ENCODE measurements at regions not wholly inside any gene's neighbourhood (a gene's known extent, or its start where the extent isn't known, plus 50 kb on each side); places are given as distances from the start of the nearest gene placed in this dataset.
A peak's percentile ranks its signal among the peaks of the same experiment; 100 is the strongest.
"Not testable (repeated sequence)": the region's sequence is repeated elsewhere in the genome, so short reads cannot be mapped to it uniquely, and the experiment has no call there.

DNA sequence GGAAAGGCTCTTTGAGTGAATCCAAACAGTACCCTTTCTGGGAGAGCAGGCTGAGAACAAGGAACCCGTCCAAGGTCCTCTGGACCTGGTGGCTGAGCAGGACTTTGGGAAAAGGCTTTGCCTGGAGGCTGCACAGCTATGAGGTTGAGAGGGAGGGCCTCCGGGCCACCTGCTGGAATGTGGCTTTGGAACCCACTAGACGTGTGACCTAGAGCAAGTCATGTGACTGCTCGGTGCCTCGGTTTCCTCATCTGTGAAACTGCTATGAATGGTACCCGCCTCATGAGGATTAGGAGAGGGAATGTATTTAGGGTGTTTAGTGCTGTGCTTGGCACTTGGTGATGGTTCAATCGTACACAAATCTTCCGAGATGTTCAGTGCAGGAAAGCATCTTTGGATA, 50.4 kb downstream of the HAPSTR1 start:
- no peak for DNase-seq

DNA sequence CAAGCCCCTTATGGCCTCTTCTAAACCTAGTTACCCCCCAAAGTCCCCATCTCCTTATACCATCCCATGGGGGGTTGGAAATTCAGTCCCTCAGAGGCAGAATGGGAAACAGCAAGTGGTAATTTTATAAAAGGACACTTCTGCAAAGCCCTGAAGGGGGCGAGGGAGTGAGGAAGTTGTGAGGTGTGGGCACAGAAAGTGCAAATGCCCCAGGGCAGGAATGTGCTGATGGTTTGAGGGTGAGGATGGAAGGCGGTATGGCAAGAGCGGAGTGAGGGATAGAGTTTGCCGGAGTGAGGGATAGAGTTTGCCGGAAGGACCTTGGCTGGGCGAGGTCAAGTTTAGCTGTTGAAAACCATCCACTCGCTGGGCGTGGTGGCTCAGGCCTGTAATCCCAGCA, 52.7 kb downstream of the HAPSTR1 start:
- no peak for DNase-seq

DNA sequence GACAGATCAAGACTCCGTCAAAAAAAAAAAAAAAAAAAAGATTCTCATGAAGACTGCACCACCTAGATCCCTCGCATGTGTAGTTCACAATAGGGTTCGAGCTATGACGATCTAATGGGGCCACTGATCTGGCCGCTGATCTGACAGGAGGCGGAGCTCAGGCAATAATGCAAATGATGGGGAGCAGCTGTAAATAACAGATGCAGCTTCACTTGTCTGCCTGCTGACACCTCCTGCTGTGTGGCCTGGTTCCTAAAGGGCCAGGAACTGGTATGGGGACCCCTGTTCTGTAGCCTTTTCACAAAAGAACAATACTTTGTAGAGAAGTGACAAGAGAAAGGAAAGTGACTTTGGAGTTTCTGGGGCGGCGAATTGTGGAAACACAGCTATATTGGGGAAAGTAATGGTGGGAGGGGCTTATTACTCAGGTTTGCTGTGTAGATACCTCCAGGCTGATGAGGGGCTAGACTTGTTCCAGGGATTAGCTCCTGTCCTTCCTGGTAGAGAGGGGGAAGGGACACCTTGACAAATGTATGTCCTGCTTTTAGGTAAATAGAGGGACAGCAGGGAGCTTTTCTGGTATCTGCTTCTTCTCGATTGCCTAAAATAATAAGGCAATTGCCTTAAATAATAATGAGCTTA, 57.1 kb downstream of the HAPSTR1 start:
- DNase-seq, result no peak

DNA sequence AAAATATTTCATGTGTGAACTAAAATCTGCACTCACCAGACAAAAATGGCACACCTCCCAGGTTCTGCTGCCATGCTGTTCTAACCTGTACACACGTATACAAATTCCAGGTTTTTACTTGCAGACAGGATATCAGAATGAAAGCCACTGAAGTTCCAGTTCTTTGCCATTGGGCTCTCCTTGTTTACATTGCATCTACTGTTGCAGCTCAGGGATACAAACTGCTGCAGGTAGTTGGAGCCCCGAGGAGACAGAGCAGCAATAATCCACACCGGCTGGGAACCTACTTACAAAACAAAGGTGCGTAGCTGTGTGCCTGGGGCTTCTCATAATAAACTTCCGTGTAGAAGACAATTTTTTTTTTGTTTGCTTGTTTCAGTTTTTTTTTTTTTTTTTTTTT, 59.6 kb downstream of the HAPSTR1 start:
- DNase-seq, result no peak

DNA sequence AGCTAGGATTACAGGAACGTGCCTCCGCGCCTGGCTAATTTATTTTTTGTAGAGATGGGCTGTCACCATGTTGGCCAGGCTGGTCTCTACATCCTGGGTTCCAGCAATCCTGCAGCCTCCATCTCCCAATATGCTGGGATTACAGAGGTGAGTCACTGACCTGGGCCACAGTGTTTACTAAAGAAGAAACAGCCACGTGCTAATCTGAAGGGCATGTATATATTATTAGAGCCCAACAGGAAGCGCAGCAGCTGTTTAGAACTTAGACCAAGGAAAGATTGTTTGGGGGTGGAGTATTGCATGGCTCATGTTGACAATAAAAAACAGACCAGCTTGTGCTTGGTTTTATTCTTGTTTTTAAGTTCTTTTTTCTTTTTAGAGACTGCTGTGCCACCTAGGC, 60.2 kb downstream of the HAPSTR1 start:
- DNase-seq, result no peak

DNA sequence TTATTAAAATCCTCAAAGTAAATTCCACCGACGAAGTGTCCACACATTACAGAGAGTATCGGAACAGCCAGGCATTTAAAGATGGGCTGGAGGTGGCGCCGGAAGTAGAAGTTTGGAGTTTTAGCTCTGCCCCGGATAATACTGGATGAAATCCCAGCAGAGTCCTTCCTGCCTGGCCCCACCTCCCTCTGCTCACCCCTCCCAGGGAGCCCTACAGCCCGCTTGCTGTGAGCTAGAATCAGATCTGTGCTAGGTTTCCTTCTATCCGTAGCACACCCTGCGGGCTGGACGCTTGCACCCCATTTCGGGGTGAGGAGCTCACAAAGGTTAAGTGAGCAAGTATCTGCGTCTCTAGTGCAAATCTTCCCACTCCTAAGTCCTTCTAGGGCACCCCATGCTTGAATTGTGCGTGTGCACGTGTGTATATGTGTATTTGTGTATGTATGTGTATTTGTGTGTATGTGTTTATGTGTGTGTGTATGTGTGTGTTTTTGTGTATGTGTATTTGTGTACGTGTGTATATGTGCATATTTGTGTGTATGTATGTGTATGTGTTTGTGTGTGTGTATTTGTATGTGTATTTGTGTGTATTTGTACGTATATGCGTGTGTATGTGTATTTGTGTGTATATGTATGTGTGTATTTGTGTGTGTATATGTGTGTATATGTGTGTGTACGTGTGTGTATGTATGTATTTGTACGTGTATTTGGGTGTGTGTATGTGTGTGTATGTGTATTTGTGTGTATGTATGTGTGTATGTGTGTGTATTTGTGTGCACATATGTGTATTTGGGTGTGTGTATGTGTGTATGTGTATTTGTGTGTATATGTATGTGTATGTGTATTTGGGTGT, 61.4 kb downstream of the HAPSTR1 start:
- DNase-seq, result no peak

DNA sequence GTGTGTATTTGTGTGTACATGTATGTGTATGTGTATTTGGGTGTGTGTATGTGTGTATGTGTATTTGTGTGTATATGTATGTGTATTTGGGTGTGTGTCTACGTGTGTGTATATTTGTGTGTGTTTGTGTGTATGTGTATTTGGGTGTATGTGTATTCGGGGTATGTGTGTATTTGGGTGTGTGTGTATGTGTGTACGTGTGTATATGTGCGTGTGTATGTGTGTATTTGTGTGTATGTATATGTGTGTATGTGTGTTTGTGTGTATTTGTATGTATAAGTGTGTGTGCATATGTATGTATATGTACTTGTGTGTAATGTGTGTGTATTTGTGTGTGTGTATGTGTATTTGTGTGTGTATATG, 62.0 kb downstream of the HAPSTR1 start:
- no peak for DNase-seq

DNA sequence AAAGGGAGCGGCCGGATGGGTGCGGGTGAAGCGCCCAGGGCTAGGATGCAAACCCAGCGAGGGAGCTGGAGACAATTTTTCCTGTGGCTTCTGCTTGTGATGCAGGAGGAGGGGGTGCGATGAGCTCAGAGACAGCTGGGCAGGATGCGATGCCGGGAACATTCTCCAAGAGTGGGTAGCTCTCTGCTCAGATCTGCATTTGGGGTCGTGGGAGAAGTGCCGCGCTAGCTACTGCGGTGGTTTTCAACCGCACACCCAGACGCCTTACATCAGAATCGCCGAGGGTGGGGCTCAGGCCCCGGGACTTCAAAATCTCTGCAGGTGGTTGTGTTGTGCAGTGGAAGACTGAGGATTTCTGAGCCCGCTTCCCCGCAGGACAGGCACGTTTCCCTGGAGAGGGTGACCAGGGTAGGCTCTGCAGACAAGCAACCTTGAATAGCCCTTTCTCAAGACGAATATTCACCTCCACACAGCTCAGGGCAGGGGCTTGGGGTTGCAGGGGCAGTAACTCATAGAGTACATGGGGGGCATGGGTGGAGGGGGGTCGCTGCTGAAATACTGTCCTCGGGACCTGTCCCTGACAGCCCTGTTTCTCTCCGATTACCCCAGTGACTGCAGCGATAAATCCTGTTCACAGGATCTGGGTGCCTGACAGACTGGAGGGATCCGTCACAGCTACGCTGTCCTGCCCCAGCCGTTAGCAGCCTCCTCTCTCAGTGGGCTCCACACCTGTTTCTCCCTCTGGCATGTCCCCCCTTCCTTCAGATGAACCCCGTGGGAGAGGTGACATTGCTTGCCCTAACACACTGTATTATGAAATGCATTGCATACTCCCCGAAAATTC, 63.3 kb downstream of the HAPSTR1 start:
- no peak for DNase-seq

DNA sequence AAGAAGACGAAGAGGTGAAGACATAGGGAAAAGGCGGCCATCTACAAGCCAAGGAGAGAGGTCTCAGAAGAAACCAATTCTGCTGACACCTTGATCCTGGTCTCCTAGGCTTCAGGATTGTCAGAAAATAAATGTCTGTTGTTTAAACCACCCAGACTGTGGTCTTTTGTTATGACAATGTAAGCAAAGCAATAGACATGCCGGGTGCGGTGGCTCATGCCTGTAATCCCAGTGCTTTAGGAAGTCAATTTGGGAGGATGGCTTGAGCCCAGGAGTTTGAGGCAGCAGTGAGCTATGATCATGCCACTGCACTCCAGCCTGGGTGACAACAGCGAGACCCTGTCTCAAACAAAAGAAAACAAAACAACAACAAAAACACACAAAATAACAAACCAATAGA, 64.4 kb downstream of the HAPSTR1 start:
- no peak for DNase-seq

DNA sequence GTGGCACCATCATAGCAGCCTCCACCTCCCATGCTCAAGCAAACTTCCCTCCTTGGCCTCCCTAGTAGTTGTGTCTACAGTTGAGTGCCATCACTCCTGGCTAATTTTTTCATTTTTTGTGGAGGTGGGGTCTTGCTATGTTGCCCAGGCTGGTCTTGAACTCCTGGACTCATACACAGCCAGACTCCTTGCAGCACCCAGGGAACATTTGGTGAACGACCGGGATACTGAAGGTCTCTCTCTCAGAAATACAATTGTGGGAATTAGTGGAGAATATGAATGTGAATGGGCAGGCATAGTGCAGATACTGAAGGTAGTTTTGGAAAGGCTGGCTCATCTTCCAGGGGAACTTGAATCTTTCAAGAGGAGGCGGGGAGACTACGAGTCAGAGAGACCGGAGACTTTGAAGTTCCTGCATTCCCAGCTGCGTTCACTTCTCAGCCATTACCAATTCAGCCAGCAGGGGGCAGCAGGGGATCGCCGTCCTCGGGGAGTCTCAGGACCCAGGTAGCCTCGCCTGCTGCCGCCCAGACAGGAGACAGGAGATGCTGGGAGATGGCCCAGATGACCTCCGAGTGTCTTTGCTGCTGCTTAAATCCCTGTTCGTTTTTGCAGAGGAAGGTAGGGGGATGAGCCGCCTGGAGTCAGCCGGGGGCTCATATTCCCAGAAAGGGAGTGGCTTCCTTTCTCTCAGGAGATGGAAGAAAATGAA, 68.6 kb downstream of the HAPSTR1 start:
- peak in 1 of 2 donors; percentile 7 for DNase-seq

DNA sequence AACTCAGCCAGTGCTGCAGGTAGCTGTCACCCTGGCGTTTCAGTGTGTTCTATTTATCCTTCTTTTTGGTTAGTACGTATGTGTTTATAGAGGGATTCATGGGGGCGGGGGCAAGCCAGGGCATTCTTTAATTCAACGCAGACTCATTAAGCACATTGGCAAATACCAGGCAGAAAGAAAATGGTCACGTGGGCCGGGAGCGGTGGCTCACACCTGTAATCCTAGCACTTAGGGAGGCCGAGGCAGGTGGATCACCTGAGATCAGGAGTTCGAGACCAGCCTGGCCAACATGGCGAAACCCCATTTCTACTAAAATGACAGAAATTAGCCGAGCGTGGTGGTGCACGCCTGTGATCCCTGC, 69.1 kb downstream of the HAPSTR1 start:
- no peak for DNase-seq

DNA sequence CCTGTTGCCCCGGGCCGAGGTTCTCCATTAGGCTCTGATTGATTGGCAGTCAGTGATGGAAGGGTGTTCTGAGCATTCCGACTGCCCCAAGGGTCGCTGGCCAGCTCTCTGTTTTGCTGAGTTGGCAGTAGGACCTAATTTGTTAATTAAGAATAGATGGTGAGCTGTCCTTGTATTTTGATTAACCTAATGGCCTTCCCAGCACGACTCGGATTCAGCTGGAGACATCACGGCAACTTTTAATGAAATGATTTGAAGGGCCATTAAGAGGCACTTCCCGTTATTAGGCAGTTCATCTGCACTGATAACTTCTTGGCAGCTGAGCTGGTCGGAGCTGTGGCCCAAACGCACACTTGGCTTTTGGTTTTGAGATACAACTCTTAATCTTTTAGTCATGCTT, 74.2 kb downstream of the HAPSTR1 start:
- no peak for DNase-seq

DNA sequence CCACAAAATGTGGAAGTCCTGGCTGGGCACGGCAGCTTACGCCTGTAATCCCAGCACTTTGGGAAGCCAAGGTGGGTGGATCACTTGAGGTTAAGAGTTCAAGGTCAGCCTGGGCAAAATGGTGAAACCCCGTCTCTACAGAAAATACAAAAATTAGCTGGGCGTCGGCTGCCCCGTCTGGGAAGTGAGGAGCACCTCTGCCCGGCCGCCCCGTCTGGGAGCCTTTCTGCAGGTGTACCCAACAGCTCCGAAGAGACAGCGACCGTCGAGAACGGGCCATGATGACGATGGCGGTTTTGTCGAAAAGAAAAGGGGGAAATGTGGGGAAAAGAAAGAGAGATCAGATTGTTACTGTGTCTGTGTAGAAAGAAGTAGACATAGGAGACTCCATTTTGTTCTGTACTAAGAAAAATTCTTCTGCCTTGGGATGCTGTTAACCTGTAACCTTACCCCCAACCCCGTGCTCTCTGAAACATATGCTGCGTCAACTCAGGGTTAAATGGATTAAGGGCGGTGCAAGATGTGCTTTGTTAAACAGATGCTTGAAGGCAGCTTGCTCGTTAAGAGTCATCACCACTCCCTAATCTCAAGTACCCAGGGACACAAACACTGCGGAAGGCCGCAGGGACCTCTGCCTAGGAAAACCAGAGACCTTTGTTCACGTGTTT, 75.0 kb downstream of the HAPSTR1 start:
- not testable (repeated sequence) for DNase-seq

DNA sequence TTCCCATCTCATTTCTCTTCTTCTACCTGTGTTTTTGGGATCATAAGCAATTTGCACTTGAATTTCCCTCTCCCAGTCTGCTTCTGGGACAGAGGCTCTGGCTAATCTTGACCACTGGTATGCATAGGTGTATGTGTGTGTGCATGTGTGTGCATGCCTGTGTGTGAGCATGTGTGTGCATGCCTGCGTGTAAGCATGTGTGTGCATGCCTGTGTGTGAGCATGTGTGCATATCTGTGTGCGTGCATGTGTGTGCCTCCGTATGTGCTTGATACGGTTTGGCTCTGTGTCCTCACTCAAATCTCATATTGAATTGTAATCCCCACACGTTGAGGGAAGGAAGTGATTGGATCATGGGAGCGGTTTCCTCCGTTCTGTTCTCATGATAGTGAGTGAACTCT, 77.7 kb downstream of the HAPSTR1 start:
- no peak for DNase-seq

DNA sequence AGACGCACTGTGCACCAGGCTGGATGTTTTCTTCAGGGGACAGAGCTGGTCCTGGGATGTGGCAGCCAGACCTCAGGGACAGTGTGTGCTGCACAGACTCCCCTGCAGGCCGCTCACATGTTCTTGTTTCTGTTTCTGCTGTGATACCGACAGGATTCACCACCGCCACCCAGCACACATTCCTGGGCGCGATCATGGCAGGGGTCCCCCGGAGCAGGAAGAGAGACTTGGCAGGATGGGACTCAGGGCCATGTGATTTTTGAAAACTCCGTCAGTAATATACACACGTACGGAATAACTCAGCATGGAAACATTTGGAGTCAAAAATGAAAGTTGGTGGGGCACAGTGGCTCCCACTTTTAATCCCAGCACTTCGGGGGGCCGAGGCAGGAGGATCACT, 79.0 kb downstream of the HAPSTR1 start:
- DNase-seq, result no peak

DNA sequence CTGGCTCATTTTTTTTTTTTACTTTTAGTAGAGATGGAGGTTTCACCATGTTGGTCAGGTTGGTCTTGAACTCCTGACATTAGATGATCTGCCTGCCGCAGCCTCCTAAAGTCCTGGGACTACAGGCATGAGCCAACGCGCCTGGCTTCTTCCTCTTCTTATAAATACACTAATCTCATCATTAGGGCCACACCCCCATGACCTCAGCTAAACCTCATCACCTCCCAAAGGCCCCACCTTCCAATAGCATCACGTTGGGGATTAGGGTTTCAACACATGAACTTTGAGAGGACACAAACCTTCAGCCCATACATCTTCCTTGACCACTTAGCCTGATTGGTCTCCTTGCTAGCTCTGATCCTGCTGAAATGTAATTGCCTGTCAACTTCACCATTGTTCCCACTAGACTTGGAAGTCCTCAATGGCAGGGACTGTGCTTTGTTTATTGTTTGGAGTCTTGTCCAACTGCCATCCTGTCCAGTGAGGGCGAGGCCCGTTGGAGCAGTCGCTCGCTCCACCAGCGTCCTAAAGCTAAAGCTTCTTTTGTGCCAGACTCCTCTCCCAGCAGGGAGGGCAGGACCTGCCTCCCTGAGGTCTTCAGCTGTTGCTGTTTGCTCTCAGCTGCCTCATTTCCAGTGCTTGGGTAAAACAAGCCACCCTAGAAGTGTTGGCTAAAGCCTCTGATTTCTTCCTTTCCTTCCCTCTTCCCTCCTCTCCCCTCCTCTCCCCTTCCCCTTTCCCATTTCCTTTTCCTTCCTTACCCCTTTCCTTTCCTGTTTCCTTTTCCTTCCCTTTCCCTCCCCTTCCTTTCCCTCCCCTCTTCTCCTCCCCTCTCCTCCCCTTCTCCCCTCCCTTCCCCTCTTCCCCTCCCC, 85.3 kb downstream of the HAPSTR1 start:
- no peak for DNase-seq

DNA sequence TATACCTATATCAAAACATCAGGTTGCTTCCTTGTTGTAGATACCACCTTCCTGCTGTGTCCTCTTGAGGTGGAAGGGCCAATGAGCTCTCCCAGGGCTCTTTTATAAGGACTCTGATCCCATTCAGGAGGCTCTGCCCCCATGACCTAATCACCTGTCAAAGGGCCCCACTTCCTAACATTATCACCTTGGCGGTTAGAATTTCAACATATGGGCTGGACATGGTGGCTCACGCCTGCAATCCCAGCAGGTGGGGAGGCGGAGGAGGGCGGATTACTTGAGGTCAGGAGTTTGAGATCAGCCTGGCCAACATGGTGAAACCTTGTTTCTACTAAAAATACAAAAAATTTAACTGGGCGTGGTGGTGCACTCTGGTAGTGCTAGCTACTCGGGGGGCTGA, 86.4 kb downstream of the HAPSTR1 start:
- DNase-seq, result no peak

DNA sequence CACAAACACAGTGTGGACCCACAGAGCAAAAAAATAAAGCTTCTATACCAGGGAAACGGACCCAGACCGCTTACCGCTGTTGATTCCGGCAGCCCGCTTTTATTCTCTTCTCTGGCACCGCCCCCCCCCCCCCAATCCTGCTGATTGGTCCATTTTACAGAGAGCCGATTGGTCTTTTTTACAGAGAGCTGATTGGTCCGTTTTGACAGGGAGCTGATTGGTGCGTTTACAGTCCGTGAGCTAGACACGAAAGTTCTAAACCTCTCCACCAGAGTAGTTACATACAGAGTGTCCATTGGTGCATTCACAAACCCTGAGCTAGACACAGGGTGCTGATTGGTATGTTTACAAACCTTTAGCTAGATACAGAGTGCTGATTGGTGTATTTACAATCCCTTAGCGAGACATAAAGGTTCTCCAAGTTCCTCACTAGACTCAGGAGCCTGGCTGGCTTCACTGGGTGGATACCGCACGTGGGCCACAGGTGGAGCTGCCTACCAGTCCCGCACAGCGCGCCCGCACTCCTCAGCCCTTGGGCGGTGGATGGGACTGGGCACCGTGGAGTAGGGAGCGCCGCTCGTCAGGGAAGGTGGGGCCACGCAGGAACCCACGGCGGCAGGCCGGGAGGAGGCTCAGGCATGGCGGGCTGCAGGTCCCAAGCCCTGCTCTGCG, 92.4 kb downstream of the HAPSTR1 start:
- no peak for DNase-seq

DNA sequence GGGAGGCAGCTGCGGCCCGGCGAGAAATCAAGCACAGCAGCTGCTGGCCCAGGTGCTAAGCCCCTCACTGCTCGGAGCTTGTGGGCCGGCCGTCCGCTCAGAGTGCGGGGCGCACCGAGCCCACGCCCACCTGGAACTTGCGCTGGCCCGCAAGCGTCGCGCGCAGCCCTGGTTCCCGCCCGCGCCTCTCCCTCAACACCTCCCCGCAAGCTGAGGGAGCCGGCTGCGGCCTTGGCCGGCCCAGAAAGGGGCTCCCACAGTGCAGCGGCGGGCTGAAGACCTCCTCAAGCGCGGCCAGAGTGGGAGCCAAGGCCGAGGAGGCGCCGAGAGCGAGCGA, 92.9 kb downstream of the HAPSTR1 start:
- DNase-seq, result no peak

DNA sequence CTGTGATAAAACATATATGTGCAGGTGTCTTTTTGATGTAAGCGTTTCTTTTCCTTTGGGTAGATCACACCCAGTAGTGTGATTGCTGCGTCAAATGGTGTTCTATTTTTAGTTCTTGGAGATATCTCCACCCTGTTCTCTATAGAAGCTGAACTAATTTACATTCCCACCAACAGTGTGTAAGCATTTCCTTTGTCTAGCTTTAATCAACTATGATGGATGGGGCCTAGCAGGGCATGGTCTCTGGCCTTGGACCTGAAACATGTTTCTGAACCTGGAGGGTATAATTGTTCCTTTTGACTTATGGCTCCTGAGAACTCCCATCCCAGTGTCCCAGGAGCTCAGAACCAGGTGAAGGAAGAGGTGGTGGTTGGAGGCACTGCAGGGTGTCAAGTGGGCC, 93.9 kb downstream of the HAPSTR1 start:
- DNase-seq, result no peak

DNA sequence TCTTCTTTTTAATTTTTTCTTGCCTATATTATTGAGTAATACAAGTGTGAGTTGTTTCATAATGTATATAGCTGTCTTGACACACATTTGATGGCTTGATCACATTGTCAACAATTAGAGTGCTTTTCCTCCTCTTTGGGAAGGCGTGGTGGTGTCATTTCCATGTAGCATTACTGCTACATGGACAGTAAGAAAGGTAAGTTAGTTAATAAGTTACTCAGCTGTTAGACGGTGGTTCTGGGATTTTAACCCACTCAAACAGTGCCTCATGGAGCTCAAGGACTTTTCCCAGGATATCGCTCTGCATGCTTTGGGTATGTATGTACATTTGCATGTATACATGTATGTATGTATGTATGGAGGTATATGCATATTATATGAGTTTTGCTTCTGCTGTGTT, 94.6 kb downstream of the HAPSTR1 start:
- DNase-seq, result no peak

Data from CD4-positive, alpha-beta T cell treated with Interleukin-1 beta for 1 hour (primary cell).